ENCODE measurements at regions not wholly inside any gene's neighbourhood (a gene's known extent, or its start where the extent isn't known, plus 50 kb on each side); places are given as distances from the start of the nearest gene placed in this dataset.

DNA sequence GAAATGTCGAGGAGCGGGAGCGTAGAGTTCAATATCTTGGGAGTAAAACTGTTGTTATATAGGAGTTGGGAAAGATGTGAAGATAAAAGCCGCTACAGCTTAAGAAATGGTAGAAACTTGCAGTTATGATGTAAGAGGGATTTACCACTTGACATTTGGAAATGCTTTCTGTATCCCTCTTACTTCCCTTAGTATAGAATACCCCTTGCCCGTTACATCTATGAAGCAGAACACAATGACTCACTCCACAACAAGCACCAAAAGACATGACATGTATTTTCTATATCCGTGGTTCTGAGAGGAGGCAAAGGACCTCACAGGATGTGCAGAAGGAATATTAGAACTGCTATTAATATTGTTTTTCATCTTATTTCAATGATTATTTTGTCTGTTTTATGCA lies 254.2 kb upstream of the NR2F2 start:
- ATAC-seq, result no peak
- TF ChIP-seq PPARA (CRISPR knock-in tag; IDR thresholded peaks at IDR 0.05; ENCODE audit: borderline replicate concordance) (no peak), ZNF70 (CRISPR knock-in tag; IDR thresholded peaks at IDR 0.05) (no peak), ZNF8 (CRISPR knock-in tag; IDR thresholded peaks at IDR 0.05) (no peak), ARNTL (CRISPR knock-in tag; IDR thresholded peaks at IDR 0.05; ENCODE audit: borderline replicate concordance, low read depth) (no peak)
- TF ChIP-seq, protein P1, sequence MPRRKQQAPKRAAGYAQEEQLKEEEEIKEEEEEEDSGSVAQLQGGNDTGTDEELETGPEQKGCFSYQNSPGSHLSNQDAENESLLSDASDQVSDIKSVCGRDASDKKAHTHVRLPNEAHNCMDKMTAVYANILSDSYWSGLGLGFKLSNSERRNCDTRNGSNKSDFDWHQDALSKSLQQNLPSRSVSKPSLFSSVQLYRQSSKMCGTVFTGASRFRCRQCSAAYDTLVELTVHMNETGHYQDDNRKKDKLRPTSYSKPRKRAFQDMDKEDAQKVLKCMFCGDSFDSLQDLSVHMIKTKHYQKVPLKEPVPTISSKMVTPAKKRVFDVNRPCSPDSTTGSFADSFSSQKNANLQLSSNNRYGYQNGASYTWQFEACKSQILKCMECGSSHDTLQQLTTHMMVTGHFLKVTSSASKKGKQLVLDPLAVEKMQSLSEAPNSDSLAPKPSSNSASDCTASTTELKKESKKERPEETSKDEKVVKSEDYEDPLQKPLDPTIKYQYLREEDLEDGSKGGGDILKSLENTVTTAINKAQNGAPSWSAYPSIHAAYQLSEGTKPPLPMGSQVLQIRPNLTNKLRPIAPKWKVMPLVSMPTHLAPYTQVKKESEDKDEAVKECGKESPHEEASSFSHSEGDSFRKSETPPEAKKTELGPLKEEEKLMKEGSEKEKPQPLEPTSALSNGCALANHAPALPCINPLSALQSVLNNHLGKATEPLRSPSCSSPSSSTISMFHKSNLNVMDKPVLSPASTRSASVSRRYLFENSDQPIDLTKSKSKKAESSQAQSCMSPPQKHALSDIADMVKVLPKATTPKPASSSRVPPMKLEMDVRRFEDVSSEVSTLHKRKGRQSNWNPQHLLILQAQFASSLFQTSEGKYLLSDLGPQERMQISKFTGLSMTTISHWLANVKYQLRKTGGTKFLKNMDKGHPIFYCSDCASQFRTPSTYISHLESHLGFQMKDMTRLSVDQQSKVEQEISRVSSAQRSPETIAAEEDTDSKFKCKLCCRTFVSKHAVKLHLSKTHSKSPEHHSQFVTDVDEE (CRISPR knock-in tag; IDR thresholded peaks at IDR 0.05), result no peak
- TF ChIP-seq, protein P2, sequence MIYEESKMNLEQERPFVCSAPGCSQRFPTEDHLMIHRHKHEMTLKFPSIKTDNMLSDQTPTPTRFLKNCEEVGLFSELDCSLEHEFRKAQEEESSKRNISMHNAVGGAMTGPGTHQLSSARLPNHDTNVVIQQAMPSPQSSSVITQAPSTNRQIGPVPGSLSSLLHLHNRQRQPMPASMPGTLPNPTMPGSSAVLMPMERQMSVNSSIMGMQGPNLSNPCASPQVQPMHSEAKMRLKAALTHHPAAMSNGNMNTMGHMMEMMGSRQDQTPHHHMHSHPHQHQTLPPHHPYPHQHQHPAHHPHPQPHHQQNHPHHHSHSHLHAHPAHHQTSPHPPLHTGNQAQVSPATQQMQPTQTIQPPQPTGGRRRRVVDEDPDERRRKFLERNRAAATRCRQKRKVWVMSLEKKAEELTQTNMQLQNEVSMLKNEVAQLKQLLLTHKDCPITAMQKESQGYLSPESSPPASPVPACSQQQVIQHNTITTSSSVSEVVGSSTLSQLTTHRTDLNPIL (CRISPR knock-in tag; IDR thresholded peaks at IDR 0.05; ENCODE audit: low read depth), result no peak

DNA sequence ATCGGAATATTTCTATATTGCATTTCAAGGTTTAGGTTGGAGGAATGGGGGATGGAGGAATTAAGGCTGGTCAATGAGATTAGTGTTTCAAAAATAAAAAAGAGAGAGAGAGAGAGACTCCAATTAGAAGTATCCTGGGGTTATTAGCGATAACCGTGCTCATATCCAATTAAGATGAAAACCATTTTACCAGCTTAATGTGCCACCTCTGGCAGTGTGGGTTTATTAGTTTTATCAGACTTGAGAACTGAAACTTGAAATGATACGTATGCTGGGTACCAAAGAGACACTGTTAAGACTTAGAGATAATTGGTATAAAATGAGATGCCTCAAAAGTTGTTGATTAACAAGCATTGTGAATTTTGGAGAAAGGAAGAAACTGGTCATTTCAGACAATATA lies 251.5 kb upstream of the NR2F2 start:
- no peak for ATAC-seq
- TF ChIP-seq TOX (CRISPR knock-in tag; IDR thresholded peaks at IDR 0.05; ENCODE audit: borderline replicate concordance) (no peak), ZNF70 (CRISPR knock-in tag; IDR thresholded peaks at IDR 0.05) (no peak), ISL1 (CRISPR knock-in tag; IDR thresholded peaks at IDR 0.05) (no peak), ZC3H10 (CRISPR knock-in tag; IDR thresholded peaks at IDR 0.05) (no peak), ZFP3 (CRISPR knock-in tag; IDR thresholded peaks at IDR 0.05) (no peak), CSDC2 (CRISPR knock-in tag; IDR thresholded peaks at IDR 0.05) (no peak), PPARA (CRISPR knock-in tag; IDR thresholded peaks at IDR 0.05; ENCODE audit: borderline replicate concordance) (no peak), OSR1 (CRISPR knock-in tag; IDR thresholded peaks at IDR 0.05) (no peak)
- TF ChIP-seq, protein P3, sequence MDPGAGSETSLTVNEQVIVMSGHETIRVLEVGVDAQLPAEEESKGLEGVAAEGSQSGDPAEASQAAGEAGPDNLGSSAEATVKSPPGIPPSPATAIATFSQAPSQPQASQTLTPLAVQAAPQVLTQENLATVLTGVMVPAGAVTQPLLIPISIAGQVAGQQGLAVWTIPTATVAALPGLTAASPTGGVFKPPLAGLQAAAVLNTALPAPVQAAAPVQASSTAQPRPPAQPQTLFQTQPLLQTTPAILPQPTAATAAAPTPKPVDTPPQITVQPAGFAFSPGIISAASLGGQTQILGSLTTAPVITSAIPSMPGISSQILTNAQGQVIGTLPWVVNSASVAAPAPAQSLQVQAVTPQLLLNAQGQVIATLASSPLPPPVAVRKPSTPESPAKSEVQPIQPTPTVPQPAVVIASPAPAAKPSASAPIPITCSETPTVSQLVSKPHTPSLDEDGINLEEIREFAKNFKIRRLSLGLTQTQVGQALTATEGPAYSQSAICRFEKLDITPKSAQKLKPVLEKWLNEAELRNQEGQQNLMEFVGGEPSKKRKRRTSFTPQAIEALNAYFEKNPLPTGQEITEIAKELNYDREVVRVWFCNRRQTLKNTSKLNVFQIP (CRISPR knock-in tag; IDR thresholded peaks at IDR 0.05; ENCODE audit: borderline replicate concordance, low read depth), result no peak
- TF ChIP-seq, protein P4, sequence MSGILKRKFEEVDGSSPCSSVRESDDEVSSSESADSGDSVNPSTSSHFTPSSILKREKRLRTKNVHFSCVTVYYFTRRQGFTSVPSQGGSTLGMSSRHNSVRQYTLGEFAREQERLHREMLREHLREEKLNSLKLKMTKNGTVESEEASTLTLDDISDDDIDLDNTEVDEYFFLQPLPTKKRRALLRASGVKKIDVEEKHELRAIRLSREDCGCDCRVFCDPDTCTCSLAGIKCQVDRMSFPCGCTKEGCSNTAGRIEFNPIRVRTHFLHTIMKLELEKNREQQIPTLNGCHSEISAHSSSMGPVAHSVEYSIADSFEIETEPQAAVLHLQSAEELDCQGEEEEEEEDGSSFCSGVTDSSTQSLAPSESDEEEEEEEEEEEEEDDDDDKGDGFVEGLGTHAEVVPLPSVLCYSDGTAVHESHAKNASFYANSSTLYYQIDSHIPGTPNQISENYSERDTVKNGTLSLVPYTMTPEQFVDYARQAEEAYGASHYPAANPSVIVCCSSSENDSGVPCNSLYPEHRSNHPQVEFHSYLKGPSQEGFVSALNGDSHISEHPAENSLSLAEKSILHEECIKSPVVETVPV (CRISPR knock-in tag; IDR thresholded peaks at IDR 0.05), result no peak
- TF ChIP-seq, protein P2 (CRISPR knock-in tag; IDR thresholded peaks at IDR 0.05; ENCODE audit: low read depth), result no peak

DNA sequence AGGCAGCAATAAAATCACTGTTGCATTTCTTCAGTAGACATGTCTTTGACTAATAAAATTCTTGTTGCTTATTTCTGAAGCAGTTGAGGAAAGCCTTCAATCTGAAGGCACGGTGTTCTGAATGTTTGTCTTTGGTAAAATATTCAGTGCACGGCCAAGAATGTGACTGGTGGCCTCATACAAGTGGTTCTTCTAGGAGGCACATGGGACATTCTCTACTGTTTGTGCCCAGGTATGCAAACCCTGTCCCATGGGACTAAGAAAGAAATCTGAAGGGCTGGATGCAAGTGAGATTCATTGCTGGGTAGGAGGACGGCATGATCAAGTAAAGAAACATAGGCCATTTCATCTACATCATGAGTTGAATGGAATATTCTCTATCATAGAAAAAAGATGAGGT lies 250.6 kb upstream of the NR2F2 start:
- ATAC-seq, result no peak
- no peak for TF ChIP-seq TCF4 (CRISPR knock-in tag; IDR thresholded peaks at IDR 0.05; ENCODE audit: borderline replicate concordance)
- TF ChIP-seq, protein P2 (CRISPR knock-in tag; IDR thresholded peaks at IDR 0.05; ENCODE audit: low read depth), result no peak
- no peak for TF ChIP-seq ZNF70 (CRISPR knock-in tag; IDR thresholded peaks at IDR 0.05)
- no peak for TF ChIP-seq OSR1 (CRISPR knock-in tag; IDR thresholded peaks at IDR 0.05)
- TF ChIP-seq ZNF8 (CRISPR knock-in tag; IDR thresholded peaks at IDR 0.05), result no peak
- TF ChIP-seq, protein P1 (CRISPR knock-in tag; IDR thresholded peaks at IDR 0.05), result no peak
- TF ChIP-seq, protein P5, sequence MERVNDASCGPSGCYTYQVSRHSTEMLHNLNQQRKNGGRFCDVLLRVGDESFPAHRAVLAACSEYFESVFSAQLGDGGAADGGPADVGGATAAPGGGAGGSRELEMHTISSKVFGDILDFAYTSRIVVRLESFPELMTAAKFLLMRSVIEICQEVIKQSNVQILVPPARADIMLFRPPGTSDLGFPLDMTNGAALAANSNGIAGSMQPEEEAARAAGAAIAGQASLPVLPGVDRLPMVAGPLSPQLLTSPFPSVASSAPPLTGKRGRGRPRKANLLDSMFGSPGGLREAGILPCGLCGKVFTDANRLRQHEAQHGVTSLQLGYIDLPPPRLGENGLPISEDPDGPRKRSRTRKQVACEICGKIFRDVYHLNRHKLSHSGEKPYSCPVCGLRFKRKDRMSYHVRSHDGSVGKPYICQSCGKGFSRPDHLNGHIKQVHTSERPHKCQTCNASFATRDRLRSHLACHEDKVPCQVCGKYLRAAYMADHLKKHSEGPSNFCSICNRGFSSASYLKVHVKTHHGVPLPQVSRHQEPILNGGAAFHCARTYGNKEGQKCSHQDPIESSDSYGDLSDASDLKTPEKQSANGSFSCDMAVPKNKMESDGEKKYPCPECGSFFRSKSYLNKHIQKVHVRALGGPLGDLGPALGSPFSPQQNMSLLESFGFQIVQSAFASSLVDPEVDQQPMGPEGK (CRISPR knock-in tag; IDR thresholded peaks at IDR 0.05; ENCODE audit: borderline replicate concordance), result no peak
- no peak for TF ChIP-seq ARNTL (CRISPR knock-in tag; IDR thresholded peaks at IDR 0.05; ENCODE audit: borderline replicate concordance, low read depth)
- TF ChIP-seq PPARA (CRISPR knock-in tag; IDR thresholded peaks at IDR 0.05; ENCODE audit: borderline replicate concordance), result no peak
- TF ChIP-seq, protein P4 (CRISPR knock-in tag; IDR thresholded peaks at IDR 0.05), result no peak
- TF ChIP-seq RARB (CRISPR knock-in tag; IDR thresholded peaks at IDR 0.05), result no peak
- no peak for TF ChIP-seq TOX (CRISPR knock-in tag; IDR thresholded peaks at IDR 0.05; ENCODE audit: borderline replicate concordance)

Data from SK-N-SH treated with all-trans-retinoic acid at 6 μM for 48 hours (cell line).